Neutrophil (primary cell): ENCODE measurements at regions not wholly inside any gene's neighbourhood (a gene's known extent, or its start where the extent isn't known, plus 50 kb on each side); places are given as distances from the start of the nearest gene placed in this dataset.

Source experiments
- H3K27ac ChIP-seq: fragments of 200-600 bp; sonication (generic); 2 replicates; pipeline ENCODE4 v1.5.1; 2016; ENCODE audit warnings: mild to moderate bottlenecking, moderate library complexity
- H3K27me3 ChIP-seq: fragments of 200-600 bp; sonication (generic); 2 replicates; pipeline ENCODE4 v1.6.0; 2016; ENCODE audit warnings: mild to moderate bottlenecking
- H3K36me3 ChIP-seq: fragments of 200-600 bp; sonication (generic); 2 replicates; pipeline ENCODE4 v1.5.1; 2017
- H3K4me1 ChIP-seq, 2 experiments: fragments of 200-600 bp in 1 of 2; sonication (generic) in 1 of 2; 1 replicate in 1 of 2; 2 replicates in 1 of 2; pipeline versions ENCODE4 v1.5.1 to v1.6.1; 2013 to 2016; ENCODE audit warnings: low read depth in 1 of 2, low read length in 1 of 2, mild to moderate bottlenecking in 1 of 2, moderate library complexity in 1 of 2; ENCODE audit not compliant: control insufficient read depth in 1 of 2, insufficient read depth in 1 of 2
- H3K4me3 ChIP-seq, 2 experiments: fragments of 200-600 bp in 1 of 2; sonication (generic) in 1 of 2; 1 replicate in 1 of 2; 2 replicates in 1 of 2; pipeline ENCODE4 v1.5.1; 2013 to 2016; ENCODE audit warnings: low read depth in 1 of 2, low read length in 1 of 2, mild to moderate bottlenecking in 1 of 2, moderate library complexity in 1 of 2
- H3K9me3 ChIP-seq: fragments of 200-600 bp; sonication (generic); 2 replicates; pipeline ENCODE4 v1.5.1; 2016
- CTCF ChIP-seq: fragments of 200-600 bp; sonication (generic); IDR thresholded peaks from 2 replicates; pipeline ENCODE4 v1.5.1; 2016; ENCODE audit warnings: antibody characterized with exemption

- no peaks in the 10 kb centered on the region for H3K9me3 ChIP-seq
- no peaks in the 10 kb centered on the region for H3K36me3 ChIP-seq
- TF ChIP-seq CTCF = no peak
- no peaks in the 10 kb centered on the region for H3K27me3 ChIP-seq
- H3K27ac ChIP-seq = no peak overlapping the region
- no peak overlapping the region for H3K4me3 ChIP-seq
- no peaks in the 10 kb centered on the region for H3K4me1 ChIP-seq
These were observed 299.7 kb downstream of the LMO7 start for GRCh38 chr13:75935805-75936204.

- Histone ChIP-seq H3K27me3 (no peaks in the 10 kb centered on the region), H3K27ac (no peak overlapping the region), H3K36me3 (no peaks in the 10 kb centered on the region), H3K9me3 (no peaks in the 10 kb centered on the region), H3K4me3 (no peak overlapping the region), H3K4me1 (no peaks in the 10 kb centered on the region)
- no peak for TF ChIP-seq CTCF
These were observed 298.8 kb downstream of the LMO7 start for GRCh38 chr13:75934889-75935288.

GRCh38 chr13:75932636-75933035 is 296.5 kb downstream of the LMO7 start:
- Histone ChIP-seq H3K9me3 (no peaks in the 10 kb centered on the region), H3K36me3 (no peaks in the 10 kb centered on the region), H3K27ac (no peak overlapping the region), H3K4me1 (no peaks in the 10 kb centered on the region), H3K27me3 (no peaks in the 10 kb centered on the region), H3K4me3 (no peak overlapping the region)
- TF ChIP-seq CTCF = no peak

GRCh38 chr13:75931116-75931515 is 295.0 kb downstream of the LMO7 start:
- no peaks in the 10 kb centered on the region for H3K27me3 ChIP-seq
- no peaks in the 10 kb centered on the region for H3K36me3 ChIP-seq
- no peak overlapping the region for H3K27ac ChIP-seq
- H3K4me1 ChIP-seq = no peaks in the 10 kb centered on the region
- TF ChIP-seq CTCF = no peak
- H3K9me3 ChIP-seq = no peaks in the 10 kb centered on the region
- no peak overlapping the region for H3K4me3 ChIP-seq

GRCh38 chr13:75929076-75929475 is 292.9 kb downstream of the LMO7 start:
- Histone ChIP-seq H3K4me3 (no peak overlapping the region), H3K27me3 (no peaks in the 10 kb centered on the region), H3K9me3 (no peaks in the 10 kb centered on the region), H3K27ac (no peak overlapping the region), H3K4me1 (no peaks in the 10 kb centered on the region), H3K36me3 (no peaks in the 10 kb centered on the region)
- TF ChIP-seq CTCF = no peak

GRCh38 chr13:75927183-75927669 is 291.1 kb downstream of the LMO7 start:
- H3K9me3 ChIP-seq = no peaks in the 10 kb centered on the region
- no peaks in the 10 kb centered on the region for H3K36me3 ChIP-seq
- no peak for TF ChIP-seq CTCF
- no peaks in the 10 kb centered on the region for H3K4me1 ChIP-seq
- H3K27ac ChIP-seq = no peak overlapping the region
- no peak overlapping the region for H3K4me3 ChIP-seq
- no peaks in the 10 kb centered on the region for H3K27me3 ChIP-seq
